Upper lobe of left lung (tissue), 6 donors: ENCODE measurements at regions not wholly inside any gene's neighbourhood (a gene's known extent, or its start where the extent isn't known, plus 50 kb on each side); places are given as distances from the start of the nearest gene placed in this dataset.

ENCODE experiments used
- ATAC-seq, 2 donors: fragments of 200-7000 bp; cut with Tn5 transposase; one replicate each; pipeline ENCODE4 v1.9.1; 2022; ENCODE audit warnings: mild to moderate bottlenecking in 2 of 2, moderate library complexity in 2 of 2; ENCODE audit not compliant: low FRiP score in 2 of 2
- DNase-seq, 2 donors: peaks; one replicate each; pipeline ENCODE4 v3.0.0-alpha.2; 2019 to 2020
- H3K27ac ChIP-seq, 4 donors: fragments of 200-600 bp; sonication (generic); one replicate each; pipeline ENCODE4 v1.5.1; 2016 to 2019
- H3K27me3 ChIP-seq, 4 donors: fragments of 200-600 bp; sonication (generic); one replicate each; pipeline ENCODE4 v1.5.1; 2017 to 2019
- H3K36me3 ChIP-seq, 4 donors: fragments of 200-600 bp; sonication (generic); one replicate each; pipeline ENCODE4 v1.5.1; 2016 to 2019
- H3K4me1 ChIP-seq, 4 donors: fragments of 200-600 bp; sonication (generic); one replicate each; pipeline ENCODE4 v1.5.1; 2018 to 2019
- H3K4me3 ChIP-seq, 4 donors: fragments of 200-600 bp; sonication (generic); one replicate each; pipeline ENCODE4 v1.5.1; 2017 to 2019; ENCODE audit warnings: mild to moderate bottlenecking in 2 of 4, moderate library complexity in 1 of 4
- H3K9me3 ChIP-seq, 4 donors: fragments of 200-600 bp; sonication (generic); one replicate each; pipeline ENCODE4 v1.5.1; 2018 to 2019
- EP300 ChIP-seq, 4 donors: sonication (generic); formaldehyde crosslinking; IDR thresholded peaks; one replicate each; pipeline ENCODE4 v1.5.1; 2017; ENCODE audit warnings: antibody characterized with exemption in 4 of 4, control low read depth in 2 of 4
- POLR2A ChIP-seq, 4 donors: fragments of 450-650 bp; IDR thresholded peaks; one replicate each; pipeline ENCODE4 v1.5.1; 2016 to 2017; ENCODE audit warnings: antibody characterized with exemption in 4 of 4, mild to moderate bottlenecking in 2 of 4
- POLR2AphosphoS5 ChIP-seq, 2 donors: sonication (generic); formaldehyde crosslinking; IDR thresholded peaks; one replicate each; pipeline ENCODE4 v1.5.1; 2017; ENCODE audit warnings: antibody characterized with exemption in 2 of 2
- WGBS, 2 donors: methylation state at CpG; one replicate each; pipeline ENCODE4 v1.1.5; 2017 to 2018; 5-methylcytosine and 5-hydroxymethylcytosine counted together
- TF ChIP-seq, protein P1 (sequence below), 6 experiments: fragments of 450-650 bp in 4 of 6; fragments of 200-600 bp in 2 of 6; sonication (generic) in 2 of 6; IDR thresholded peaks; one replicate each; pipeline ENCODE4 v1.5.1; 2016 to 2019; ENCODE audit warnings: antibody characterized with exemption in 6 of 6
- donor health status: DM: no; HTN: no; CAD: no; lungs with moderate emphysema.
- donor health status: DM: no; HTN: yes; CAD: no; lungs with severe emphysema.

DNA sequence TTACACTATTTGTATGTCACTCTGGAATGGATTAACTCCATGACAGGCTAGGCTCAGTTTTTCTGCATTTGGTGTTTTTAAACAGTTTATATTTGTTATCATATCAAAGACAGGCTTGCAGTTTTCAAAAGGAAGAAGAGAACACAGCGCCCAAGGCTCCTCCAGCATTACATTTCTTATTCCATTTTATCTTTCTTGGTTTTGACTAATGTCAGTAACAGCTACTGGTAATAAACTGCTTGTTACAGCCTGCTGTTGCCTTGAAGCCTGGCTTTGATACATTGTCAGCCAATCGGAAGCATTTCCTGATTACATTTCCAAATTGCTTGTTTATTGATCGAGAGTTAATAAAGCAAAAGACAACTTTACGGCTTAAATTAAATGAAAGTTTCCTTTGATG lies 166.0 kb upstream of the MDFIC start:
- DNase-seq (no peak), ATAC-seq (no peak)

DNA sequence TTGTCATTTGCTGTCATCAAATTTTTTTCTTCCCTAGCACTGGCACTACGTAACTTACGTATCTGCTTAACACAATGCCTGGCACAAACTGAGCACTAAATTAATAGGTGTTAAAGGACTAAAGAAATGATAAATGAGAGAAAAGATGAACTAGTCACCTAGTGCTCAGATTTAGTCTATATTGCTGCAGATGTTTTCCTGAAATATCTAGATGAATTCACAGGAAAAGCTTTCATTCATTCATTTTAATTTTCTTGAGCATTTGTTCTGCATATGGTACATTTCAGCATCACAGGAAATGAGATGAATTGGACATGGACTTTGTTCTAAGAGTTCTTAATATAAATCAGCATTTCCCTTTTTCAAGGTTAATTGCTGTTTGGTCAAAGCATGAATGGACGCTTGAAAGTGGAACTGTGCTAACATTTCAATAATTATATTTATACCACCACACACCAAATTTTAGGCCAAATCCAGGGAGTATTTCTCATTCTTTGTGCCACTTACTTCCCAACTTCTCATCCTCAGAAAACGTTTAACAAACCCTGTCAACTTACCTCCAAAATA lies 163.2 kb upstream of the MDFIC start:
- Histone ChIP-seq H3K9me3 (no peaks in the 10 kb centered on the region), H3K36me3 (no peaks in the 10 kb centered on the region), H3K27me3 (no peaks in the 10 kb centered on the region), H3K27ac (no peak overlapping the region), H3K4me3 (no peak overlapping the region), H3K4me1 (no peaks in the 10 kb centered on the region)
- no peak for TF ChIP-seq EP300 (IDR thresholded peaks at IDR 0.05)
- TF ChIP-seq, protein P1, sequence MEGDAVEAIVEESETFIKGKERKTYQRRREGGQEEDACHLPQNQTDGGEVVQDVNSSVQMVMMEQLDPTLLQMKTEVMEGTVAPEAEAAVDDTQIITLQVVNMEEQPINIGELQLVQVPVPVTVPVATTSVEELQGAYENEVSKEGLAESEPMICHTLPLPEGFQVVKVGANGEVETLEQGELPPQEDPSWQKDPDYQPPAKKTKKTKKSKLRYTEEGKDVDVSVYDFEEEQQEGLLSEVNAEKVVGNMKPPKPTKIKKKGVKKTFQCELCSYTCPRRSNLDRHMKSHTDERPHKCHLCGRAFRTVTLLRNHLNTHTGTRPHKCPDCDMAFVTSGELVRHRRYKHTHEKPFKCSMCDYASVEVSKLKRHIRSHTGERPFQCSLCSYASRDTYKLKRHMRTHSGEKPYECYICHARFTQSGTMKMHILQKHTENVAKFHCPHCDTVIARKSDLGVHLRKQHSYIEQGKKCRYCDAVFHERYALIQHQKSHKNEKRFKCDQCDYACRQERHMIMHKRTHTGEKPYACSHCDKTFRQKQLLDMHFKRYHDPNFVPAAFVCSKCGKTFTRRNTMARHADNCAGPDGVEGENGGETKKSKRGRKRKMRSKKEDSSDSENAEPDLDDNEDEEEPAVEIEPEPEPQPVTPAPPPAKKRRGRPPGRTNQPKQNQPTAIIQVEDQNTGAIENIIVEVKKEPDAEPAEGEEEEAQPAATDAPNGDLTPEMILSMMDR (IDR thresholded peaks at IDR 0.05), result no peak
- TF ChIP-seq POLR2A (IDR thresholded peaks at IDR 0.05), result no peak
- no peak for TF ChIP-seq POLR2AphosphoS5 (IDR thresholded peaks at IDR 0.05)
- ATAC-seq (no peak), DNase-seq (no peak)
- 70 to 79% methylated on average over 4 of the region's 4 CpGs for WGBS, 2 donors

More for the DNA sequence above, 166.0 kb upstream of the MDFIC start:
- Histone ChIP-seq H3K27me3 (no peaks in the 10 kb centered on the region), H3K9me3 (no peaks in the 10 kb centered on the region), H3K4me3 (no peak overlapping the region), H3K4me1 (no peaks in the 10 kb centered on the region), H3K27ac (no peak overlapping the region), H3K36me3 (no peaks in the 10 kb centered on the region)
- WGBS, 2 donors, result 55 to 59% methylated on average over 4 of the region's 4 CpGs
- no peak for TF ChIP-seq EP300 (IDR thresholded peaks at IDR 0.05)
- no peak for TF ChIP-seq POLR2A (IDR thresholded peaks at IDR 0.05)
- TF ChIP-seq, protein P1 (IDR thresholded peaks at IDR 0.05), result no peak
- TF ChIP-seq POLR2AphosphoS5 (IDR thresholded peaks at IDR 0.05), result no peak

DNA sequence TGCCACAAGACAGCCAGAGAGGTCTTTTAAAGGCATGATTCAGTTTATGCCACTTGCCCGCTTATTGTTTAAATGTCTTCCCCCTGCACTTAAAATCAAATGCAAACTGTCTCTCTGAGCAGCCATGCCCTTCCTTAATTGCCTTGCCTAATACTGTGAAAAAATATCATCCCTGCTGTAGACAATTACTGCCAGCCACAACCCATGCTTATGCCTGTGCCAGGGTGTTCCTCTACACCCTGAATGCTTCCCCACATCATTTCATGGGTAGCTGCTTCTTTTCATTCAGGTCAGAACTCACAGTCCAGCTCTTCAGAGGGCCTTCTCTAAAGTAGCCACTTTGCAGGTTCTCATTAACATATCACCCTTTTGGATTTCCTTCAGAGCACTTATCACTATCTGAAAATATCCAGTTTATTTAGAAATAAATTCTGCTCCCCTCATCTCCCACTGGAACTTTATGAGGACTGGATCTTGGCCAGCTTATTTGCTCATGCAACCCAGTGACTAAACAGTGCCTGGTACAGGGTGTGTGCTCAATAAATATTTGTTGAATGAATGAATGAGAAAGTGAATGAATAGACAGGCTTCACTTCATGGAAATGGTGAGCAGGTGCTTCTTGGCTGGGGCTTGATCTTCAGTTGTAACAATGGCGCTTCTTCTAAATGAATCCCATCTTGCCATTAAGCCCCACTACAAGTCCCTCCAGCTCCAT lies 162.4 kb upstream of the MDFIC start:
- H3K4me3 ChIP-seq, result no peak overlapping the region
- ATAC-seq (peak in 1 of 2 donors; percentile 45), DNase-seq (no peak)
- H3K27me3 ChIP-seq, result no peaks in the 10 kb centered on the region
- H3K4me1 ChIP-seq, result no peaks in the 10 kb centered on the region
- no peaks in the 10 kb centered on the region for H3K9me3 ChIP-seq
- H3K36me3 ChIP-seq, result no peaks in the 10 kb centered on the region
- no peak overlapping the region for H3K27ac ChIP-seq
- TF ChIP-seq EP300 (IDR thresholded peaks at IDR 0.05) (no peak), POLR2A (IDR thresholded peaks at IDR 0.05) (no peak), POLR2AphosphoS5 (IDR thresholded peaks at IDR 0.05) (no peak)
- TF ChIP-seq, protein P1 (IDR thresholded peaks at IDR 0.05), result no peak
- WGBS, 2 donors, result 92 to 94% methylated on average over 2 of the region's 2 CpGs

DNA sequence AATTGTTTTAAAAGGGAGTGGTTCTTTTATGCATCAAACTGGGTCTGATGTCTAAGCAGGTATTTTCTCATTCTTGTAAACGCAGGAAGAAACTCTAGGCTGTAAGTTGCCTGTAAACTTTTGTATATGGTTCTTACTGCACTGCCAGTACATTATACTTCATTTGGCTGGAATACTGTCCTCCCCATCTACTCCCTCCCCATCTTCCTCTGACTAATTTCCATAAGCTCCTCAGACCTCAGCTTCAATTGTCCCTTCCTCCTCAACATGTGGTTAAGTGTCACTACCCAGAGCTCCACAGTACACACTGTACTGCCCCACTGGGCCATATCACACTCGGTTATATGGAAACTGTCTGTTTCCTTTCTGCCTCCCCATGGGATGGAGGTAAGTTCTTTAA lies 161.4 kb upstream of the MDFIC start:
- TF ChIP-seq, protein P1 (IDR thresholded peaks at IDR 0.05), result no peak
- TF ChIP-seq EP300 (IDR thresholded peaks at IDR 0.05), result no peak
- no peak for TF ChIP-seq POLR2A (IDR thresholded peaks at IDR 0.05)
- TF ChIP-seq POLR2AphosphoS5 (IDR thresholded peaks at IDR 0.05), result no peak
- 88 to 91% methylated on average over 2 of the region's 2 CpGs for WGBS, 2 donors
- Histone ChIP-seq H3K27ac (no peak overlapping the region), H3K36me3 (no peaks in the 10 kb centered on the region), H3K9me3 (no peaks in the 10 kb centered on the region), H3K4me3 (no peak overlapping the region), H3K4me1 (no peaks in the 10 kb centered on the region), H3K27me3 (no peaks in the 10 kb centered on the region)
- no peak for ATAC-seq
- DNase-seq, result no peak

DNA sequence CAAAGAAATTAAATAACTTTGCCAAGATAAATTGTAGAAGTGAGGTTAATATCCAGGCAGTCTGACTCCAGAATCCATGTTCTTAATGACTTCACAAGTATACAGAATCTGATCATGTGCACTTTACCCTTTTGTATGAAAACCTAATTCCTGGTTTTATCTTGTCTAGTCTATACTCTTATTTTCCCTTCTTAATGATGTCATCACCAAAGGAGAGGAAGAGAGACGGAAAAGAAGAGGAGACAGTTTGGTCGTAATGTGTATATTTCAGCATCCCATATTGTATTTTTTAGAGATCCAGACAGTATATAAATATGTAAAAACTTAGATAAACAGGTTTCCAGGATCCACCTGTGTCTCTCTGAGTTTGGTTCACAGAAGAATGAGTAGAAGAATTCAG lies 159.9 kb upstream of the MDFIC start:
- no peak overlapping the region for H3K27ac ChIP-seq
- no peak for ATAC-seq
- DNase-seq, result no peak
- no peak for TF ChIP-seq POLR2A (IDR thresholded peaks at IDR 0.05)
- TF ChIP-seq POLR2AphosphoS5 (IDR thresholded peaks at IDR 0.05), result no peak
- TF ChIP-seq EP300 (IDR thresholded peaks at IDR 0.05), result no peak
- TF ChIP-seq, protein P1 (IDR thresholded peaks at IDR 0.05), result no peak
- H3K4me3 ChIP-seq, result no peak overlapping the region
- no peaks in the 10 kb centered on the region for H3K27me3 ChIP-seq
- H3K9me3 ChIP-seq, result no peaks in the 10 kb centered on the region
- WGBS, 2 donors, result 94 to 99% methylated on average over 2 of the region's 2 CpGs
- no peaks in the 10 kb centered on the region for H3K4me1 ChIP-seq
- H3K36me3 ChIP-seq, result no peaks in the 10 kb centered on the region
